Glomerular endothelial cell (primary cell): ENCODE measurements at regions not wholly inside any gene's neighbourhood (a gene's known extent, or its start where the extent isn't known, plus 50 kb on each side); places are given as distances from the start of the nearest gene placed in this dataset.
A peak's percentile ranks its signal among the peaks of the same experiment; 100 is the strongest.

Experiments used
- DNase-seq: peaks from one replicate; pipeline ENCODE4 v3.0.0-alpha.2; 2011; ENCODE audit warnings: low read depth, low spot score; ENCODE audit errors: extremely low read depth

GRCh38 chr15:85305050-85305449 is 75.4 kb upstream of the AKAP13 start:
- no peak for DNase-seq

GRCh38 chr15:85306946-85307686 is 73.3 kb upstream of the AKAP13 start:
- DNase-seq = no peak

DNA sequence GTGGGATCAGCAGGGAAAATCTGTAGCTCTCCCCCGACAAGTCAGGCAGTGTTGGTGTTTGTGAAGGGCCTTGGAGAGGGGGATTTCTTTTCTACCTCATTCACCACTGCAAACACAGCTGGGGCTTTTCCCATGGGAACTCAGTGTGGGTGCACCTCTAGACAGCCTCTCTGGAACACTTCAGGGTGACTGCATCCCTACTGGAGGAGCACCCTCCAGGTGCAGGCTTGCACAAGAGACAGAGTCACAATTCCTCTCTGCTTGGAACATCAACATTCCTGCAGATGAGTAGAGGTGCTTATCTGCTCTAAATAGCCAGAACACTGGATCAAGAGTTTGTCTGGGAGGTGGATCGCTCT is 72.7 kb upstream of the AKAP13 start:
- no peak for DNase-seq

GRCh38 chr15:85311647-85312046 is 68.8 kb upstream of the AKAP13 start:
- DNase-seq = no peak

- no peak for DNase-seq
These were observed 67.9 kb upstream of the AKAP13 start for GRCh38 chr15:85312486-85312885.

GRCh38 chr15:85312929-85313331 is 67.5 kb upstream of the AKAP13 start:
- no peak for DNase-seq

DNA sequence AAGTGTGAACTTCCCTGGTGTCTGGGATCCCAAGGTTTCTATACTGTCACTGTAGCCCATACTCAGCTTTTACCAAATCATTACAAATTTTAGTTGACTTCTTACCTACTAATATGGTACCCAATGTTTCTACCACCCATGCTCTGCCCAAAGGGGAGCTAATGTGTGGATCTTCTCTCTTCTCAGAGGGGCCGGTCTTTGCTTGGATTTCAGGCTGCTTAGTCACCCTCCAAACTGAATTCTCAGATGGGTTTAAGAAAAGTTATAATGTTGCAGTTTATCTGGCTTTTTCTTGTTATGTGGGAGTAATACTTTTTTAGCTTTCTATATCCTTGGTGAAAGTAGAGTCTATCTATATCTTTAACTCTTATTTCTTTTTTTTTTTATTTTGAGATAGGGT is 67.1 kb upstream of the AKAP13 start:
- no peak for DNase-seq

GRCh38 chr15:85314146-85314545 is 66.3 kb upstream of the AKAP13 start:
- no peak for DNase-seq

DNA sequence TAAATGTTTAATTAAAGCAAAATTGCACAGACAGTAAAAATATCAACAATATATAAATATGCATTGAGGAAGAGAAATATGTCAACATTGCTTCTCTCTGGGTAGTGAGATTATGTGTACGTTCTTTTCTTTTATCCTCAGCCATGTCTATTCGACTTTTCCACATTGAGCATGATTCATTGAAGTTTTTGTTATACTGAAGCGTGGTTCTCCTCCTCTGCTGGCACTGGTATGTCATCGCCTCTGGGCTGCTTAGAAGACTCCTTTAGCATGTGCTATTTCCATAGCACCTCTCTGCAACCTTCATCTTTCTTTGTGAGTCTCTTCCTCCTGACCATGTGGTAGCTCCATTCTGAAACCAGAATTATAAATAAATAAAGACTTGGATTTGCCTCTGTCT is 65.8 kb upstream of the AKAP13 start:
- DNase-seq = no peak

DNA sequence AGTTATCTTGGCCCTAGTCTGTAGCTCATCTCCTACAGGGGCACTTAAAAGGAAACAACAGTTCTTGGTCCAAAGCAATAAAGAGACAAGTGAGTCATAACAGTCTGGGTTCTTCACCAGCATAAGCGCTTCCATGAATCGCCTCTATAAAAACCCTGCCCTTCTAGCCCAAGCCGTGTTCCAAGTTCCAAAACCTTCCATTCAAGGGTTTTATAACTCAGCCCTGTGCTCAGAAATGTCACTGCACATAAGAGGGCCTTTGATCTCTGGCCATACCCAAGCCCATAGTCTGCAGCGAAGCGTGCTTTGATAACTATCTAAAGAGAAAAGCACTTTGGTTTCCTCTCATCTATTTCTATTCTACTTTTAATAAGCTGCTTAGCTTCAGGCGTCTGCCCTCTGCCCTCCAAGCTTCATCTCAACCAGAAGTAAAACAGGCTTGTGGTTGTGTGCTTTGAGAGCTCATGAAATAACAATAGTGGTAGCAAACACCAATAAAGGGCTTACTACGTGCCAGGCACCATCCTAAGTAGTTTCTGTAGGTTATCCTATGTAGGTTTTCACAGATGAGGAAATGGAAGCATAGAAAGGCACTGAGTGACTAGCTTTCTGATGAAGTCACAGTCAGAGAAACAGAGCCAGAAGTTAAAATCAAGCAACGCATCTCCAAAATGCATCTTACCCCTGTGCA is 64.0 kb upstream of the AKAP13 start:
- DNase-seq = no peak

DNA sequence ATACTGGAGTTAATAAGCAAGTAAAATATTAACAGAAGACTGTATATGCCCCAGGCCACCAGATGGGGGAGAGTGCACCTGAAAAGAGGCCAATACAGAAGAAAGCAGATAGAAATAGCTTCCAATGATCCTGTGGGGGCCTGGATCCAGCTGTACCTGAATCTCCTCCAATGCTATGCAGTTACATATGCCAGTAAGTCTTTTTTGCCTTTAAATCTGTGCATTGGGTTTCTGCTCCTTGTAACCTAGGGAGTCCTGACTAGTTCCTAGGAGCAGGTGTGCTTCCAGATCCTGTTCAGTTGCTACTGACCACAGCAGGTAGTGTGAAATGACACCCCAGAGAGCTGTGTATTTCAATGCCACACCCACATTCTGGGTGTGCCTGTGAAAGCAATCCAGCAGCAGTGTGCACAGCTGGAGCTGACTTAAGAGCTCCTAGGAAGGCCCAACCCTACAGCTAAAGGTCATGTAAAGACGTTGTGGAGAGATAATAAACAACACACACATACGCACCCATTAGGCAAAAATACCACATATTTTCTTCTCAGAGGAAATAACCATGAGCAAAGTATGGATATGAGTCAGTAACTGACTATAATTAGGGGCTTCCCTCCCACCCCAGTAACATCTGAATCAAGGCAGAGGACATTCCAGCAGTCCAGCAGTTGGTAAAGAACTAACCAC is 62.2 kb upstream of the AKAP13 start:
- DNase-seq = peak; percentile 41

GRCh38 chr15:85318732-85319076 is 61.7 kb upstream of the AKAP13 start:
- DNase-seq = no peak

GRCh38 chr15:85324202-85324601 is 56.2 kb upstream of the AKAP13 start:
- no peak for DNase-seq

GRCh38 chr15:85325834-85326233 is 54.6 kb upstream of the AKAP13 start:
- no peak for DNase-seq

DNA sequence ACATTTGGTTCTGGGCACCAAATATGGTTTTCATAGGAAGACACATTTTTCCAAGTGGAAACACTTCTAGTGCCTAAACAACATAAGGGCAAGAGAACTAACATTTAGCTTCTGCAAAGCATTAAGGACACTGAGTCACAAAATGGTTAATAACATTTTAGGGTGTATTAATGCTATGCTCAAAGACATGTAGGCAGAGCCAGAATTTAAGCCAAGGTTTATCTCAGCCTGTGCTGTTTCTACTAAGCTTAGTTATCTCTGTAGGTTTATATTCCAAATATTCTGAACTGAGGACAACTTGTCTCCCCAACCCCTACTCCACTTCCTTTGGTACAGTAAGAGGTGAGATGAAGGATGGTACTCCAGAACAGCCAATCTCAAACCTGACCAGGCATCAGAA is 54.1 kb upstream of the AKAP13 start:
- DNase-seq = no peak

DNA sequence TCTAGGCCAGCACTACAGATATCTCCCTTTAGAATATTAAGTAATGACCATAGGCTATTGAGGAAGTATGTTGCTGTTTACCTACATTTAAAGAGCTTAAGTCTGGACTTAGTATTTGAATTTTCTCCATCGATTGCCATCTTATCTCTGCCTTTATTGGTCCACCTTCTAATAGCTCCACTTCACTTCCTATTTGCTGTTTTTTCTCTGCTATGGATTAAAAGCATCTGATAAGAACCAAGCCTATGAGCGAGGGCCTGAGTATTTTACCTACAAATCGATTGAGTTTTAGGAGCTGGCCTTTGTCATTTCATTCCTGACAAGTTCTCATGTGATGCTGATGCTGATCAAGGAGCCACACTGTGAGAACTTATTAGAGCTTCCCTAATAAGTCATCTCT is 52.6 kb upstream of the AKAP13 start:
- no peak for DNase-seq

DNA sequence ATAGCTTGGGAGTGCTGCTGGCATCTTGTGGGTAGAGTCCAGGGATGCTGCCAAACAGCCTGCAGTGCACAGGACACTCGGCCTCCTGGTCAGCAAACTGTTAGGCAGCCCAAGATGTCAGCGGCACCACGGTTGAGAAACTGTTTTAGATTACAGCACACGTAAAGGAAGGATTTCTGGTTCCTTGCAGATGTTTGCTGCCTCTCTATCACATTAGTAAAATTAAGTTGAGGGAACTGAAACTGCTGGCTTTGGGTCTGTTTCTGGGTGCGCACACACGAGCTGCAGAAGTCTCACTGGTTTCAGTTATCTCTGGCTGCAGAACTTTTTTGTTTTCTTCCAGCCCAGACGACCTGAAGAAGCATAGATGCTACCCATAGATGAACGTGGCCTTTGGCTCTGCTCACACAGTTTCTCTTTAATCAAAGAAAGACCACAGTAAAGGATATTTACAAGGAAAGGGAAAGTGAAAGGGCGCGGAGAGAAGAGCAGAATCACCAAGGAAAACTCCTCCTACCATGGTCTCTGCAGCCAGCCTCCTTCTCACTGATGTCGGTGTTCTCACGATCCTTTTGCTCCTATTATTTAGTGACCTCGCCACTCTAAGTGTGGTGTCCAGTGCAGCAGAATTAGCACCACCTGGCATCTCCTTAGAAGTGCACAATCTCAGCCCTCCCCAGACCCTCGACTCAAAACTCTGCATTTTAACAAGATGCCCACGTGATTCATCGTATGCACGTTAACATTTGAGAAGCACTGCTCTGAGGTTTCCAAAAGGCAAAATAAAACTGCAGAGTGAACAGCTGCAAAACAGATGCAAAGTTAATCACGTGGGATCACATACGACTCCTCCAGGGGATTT is 50.6 kb upstream of the AKAP13 start:
- no peak for DNase-seq
